GM12874 (cell line): ENCODE measurements at regions not wholly inside any gene's neighbourhood (a gene's known extent, or its start where the extent isn't known, plus 50 kb on each side); places are given as distances from the start of the nearest gene placed in this dataset.

Experiments
- TF ChIP-seq, protein P1 (sequence below): IDR thresholded peaks from 2 replicates; pipeline ENCODE4 v1.5.1; 2011; ENCODE audit warnings: low read depth, mild to moderate bottlenecking, control low read depth, low read length, moderate library complexity; ENCODE audit not compliant: insufficient read depth

DNA sequence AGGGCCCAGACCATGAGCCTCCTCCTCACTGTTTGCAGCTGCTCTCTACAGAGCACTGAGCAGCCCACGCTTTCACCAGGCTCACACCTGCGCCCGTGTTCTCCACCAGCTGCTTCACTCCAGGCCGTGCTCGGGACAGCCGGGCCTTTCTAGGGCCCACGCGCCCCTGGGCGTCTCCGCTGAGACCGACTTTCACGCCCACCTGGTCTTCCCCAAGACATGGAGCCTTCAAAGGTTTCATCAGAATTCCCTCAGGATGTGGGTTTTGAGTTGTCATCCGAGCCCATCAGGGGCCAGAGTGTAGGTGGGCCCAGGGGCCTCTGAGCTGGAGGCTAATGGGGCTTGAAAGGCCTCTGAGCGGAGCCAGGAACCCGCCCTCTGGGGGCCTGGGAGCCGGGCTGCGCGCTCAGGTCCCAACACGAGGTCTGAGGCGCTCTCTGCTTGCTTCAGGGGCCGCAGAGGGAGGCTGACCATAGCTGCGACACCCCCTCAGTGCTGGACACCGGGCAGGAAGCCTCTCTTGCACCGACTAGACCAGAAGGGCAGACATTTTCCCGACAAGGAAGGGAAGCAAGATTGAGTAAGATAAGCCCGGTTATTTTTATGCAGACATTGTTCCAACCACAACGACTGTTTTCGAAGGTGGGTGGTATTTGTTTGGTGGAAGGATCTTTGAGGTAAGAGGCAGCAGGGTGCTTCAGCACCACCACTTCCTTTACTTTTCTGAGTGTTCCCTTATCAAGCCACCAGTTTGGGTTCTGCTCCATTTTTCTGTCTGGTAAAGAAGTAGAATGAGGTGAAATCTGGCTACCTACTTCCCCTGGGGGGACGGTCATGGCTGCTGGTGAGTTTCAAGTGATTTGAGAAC lies 125.0 kb upstream of the FUT8 start:
- TF ChIP-seq, protein P1, sequence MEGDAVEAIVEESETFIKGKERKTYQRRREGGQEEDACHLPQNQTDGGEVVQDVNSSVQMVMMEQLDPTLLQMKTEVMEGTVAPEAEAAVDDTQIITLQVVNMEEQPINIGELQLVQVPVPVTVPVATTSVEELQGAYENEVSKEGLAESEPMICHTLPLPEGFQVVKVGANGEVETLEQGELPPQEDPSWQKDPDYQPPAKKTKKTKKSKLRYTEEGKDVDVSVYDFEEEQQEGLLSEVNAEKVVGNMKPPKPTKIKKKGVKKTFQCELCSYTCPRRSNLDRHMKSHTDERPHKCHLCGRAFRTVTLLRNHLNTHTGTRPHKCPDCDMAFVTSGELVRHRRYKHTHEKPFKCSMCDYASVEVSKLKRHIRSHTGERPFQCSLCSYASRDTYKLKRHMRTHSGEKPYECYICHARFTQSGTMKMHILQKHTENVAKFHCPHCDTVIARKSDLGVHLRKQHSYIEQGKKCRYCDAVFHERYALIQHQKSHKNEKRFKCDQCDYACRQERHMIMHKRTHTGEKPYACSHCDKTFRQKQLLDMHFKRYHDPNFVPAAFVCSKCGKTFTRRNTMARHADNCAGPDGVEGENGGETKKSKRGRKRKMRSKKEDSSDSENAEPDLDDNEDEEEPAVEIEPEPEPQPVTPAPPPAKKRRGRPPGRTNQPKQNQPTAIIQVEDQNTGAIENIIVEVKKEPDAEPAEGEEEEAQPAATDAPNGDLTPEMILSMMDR: no peak

DNA sequence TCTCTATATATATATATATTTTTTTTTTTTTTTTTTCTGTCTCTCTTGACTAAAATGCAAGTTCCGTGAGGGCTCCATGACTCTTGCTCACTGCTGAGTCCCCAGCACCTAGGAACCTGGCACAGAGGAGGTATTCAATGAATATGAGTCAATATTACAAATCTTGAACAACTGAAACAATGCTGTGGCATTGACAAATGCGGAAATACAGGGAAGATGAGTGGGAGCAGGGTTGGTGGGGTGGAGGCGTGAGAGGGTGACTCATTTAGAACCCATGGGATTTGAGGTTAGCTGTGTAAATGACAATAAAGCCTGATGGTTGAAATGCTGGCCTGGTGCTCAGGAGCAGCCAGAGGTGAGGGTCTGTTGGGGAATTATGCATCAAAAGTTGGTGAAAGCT lies 121.7 kb upstream of the FUT8 start:
- TF ChIP-seq, protein P1: no peak

DNA sequence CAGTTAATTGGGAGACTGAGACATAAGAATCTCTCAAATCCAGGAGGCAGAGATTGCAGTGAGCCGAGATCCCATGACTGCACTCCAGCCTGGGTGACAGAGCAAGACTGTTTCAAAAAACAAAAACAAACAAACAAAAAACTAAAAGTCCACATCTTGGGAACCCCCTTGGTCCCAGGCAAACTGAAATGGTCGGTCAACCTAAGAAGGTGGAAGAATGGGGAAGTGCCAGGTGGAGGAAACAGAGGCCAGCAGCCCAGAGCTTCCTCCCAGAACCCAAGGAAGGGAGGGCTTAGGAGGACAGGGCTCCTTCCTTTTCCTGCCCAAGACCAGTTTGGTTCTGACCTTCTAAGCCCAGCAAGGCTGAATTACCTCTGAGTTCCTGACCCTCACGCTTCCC lies 121.0 kb upstream of the FUT8 start:
- TF ChIP-seq, protein P1: no peak

DNA sequence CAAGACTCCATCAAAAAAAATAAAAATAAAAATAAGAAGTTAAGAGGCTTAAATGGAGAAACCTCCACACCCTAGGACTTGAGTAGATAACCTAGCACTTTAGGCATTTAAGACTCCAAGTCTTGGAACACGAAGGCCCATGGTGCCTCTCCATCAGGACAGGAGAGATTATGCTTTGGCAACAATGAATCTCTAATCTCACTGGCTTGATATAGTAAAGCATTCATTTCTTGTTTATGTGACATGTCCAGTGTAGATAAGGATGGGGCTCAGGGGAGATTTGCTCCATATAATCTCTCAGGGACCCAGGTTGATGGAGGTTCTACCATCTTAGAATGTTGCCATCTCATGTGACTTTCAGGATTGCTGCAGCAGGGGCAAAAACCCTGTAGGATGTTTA lies 117.7 kb upstream of the FUT8 start:
- TF ChIP-seq, protein P1: no peak

DNA sequence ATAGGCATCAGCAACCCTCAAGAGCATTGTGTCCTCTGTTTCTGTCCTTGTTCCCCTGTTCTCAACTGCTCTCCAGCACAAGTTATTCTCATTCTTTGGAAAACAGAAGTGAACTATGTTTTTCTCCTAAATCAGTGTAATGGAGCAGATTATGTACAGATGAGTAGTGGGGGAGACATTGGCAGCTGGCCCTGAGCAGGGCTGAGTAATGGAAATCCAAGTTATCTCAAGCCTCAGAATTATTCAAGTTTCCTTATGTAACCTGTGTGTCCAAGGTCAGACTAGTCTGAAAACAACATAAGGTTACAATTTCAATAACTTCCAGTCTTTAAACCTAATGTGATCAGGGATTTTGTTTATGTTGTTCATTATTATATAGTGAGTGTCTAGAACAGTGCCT lies 116.1 kb upstream of the FUT8 start:
- TF ChIP-seq, protein P1: no peak

DNA sequence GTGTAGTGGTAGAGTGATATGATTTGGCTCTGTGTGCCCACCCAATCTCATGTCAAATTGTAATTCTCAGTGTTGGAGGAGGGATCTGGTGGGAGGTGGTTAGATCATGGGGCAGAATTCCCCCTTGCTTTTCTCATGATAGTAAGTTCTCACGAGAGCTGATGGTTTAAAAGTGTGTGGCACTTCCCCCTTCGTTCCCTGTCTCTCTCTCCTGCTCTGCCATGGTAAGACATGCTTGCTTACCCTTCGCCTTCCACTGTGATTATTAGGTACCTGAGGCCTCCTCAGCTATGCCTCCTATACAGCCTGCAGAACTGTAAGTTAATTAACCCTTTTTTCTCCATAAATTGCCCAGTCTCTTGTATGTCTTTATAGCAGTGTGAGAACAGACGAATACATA lies 115.7 kb upstream of the FUT8 start:
- TF ChIP-seq, protein P1: no peak

DNA sequence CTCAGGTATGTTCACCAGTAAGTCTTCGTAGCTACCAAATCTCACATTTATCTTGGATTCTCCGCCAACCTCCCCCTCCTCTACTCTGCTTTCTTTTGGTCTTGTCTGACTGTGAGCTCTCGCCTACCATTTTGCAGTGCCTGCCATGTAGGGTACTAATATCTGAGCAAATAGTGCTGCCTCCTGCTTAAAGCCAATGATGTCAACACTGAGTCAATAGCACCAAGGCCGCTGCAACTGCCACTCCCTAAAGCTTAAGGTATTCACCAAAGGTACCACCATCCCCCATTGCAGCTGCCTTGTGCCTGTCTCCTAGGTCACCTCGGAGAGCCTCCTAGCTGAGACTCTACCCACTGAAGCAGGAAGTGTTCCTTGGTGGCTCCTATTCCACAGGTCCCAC lies 114.8 kb upstream of the FUT8 start:
- TF ChIP-seq, protein P1: no peak
